MG63 (cell line): ENCODE measurements at regions not wholly inside any gene's neighbourhood (a gene's known extent, or its start where the extent isn't known, plus 50 kb on each side); places are given as distances from the start of the nearest gene placed in this dataset.
"Not testable (repeated sequence)": the region's sequence is repeated elsewhere in the genome, so short reads cannot be mapped to it uniquely, and the experiment has no call there.

ENCODE experiments used
- DNase-seq: peaks from one replicate; pipeline ENCODE4 v3.0.0-alpha.2; 2020
- H3K27me3 ChIP-seq: fragments of 250-450 bp; sonication (Bioruptor Pico); 2 replicates; pipeline ENCODE4 v1.5.1; 2020; ENCODE audit warnings: mild to moderate bottlenecking, moderate library complexity
- H3K36me3 ChIP-seq: fragments of 250-450 bp; sonication (Bioruptor Pico); 2 replicates; pipeline ENCODE4 v1.5.1; 2020; ENCODE audit warnings: mild to moderate bottlenecking, moderate library complexity
- H3K4me3 ChIP-seq: fragments of 250-450 bp; sonication (Bioruptor Pico); 2 replicates; pipeline ENCODE4 v1.5.1; 2020; ENCODE audit warnings: mild to moderate bottlenecking, moderate library complexity
- H3K9me3 ChIP-seq: fragments of 250-450 bp; sonication (Bioruptor Pico); 2 replicates; pipeline ENCODE4 v1.5.1; 2020; ENCODE audit warnings: mild to moderate bottlenecking, moderate library complexity

DNA sequence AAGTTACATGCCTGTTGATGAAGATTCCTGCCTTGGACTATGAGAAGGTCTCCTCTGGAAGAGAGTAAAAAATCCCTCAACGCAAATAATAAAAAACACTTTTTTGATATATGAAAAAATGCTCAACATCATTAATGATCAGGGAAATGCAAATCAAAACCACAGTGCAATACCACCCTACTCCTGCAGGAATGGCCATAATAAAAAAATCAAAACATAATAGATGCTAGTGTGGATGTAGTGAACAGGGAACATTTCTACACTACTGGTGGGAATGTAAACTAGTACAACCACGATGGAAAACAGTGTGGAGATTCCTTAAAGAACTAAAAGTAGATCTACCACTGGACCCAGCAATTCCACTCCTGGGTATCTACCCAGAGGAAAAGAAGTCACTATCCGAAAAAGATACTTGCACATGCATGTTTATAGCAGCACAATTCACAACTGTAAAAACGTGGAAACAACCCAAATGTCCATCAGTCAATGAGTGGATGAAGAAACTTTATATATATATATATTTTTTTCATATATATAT lies 352.1 kb downstream of the SOX9 start:
- not testable (repeated sequence) for H3K27me3 ChIP-seq, H3K36me3 ChIP-seq, DNase-seq, H3K4me3 ChIP-seq, H3K9me3 ChIP-seq

DNA sequence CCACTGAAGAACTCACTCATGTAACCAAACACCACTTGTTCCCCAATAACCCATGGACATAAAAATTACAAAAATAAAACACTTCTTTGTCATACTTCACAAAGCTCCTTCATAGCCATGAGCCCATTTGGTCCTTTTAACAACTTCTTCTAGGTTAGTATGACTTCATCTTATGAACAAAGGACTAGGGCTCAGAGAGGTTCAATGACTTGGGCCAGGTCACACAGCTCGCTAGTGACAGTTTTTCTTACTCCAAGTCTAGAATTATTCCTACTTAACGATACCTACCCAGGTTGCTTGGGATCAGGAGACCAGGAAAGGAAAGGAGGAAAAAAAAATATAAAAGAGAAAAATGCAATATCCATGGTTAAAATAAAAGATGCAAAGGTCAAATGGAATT lies 353.4 kb downstream of the SOX9 start:
- H3K36me3 ChIP-seq: no peaks in the 10 kb centered on the region
- H3K27me3 ChIP-seq: no peaks in the 10 kb centered on the region
- H3K4me3 ChIP-seq: no peak overlapping the region
- DNase-seq: no peak
- H3K9me3 ChIP-seq: peaks cover 5% of the 10 kb centered on the region; the same call in 1 of the 2 replicates

DNA sequence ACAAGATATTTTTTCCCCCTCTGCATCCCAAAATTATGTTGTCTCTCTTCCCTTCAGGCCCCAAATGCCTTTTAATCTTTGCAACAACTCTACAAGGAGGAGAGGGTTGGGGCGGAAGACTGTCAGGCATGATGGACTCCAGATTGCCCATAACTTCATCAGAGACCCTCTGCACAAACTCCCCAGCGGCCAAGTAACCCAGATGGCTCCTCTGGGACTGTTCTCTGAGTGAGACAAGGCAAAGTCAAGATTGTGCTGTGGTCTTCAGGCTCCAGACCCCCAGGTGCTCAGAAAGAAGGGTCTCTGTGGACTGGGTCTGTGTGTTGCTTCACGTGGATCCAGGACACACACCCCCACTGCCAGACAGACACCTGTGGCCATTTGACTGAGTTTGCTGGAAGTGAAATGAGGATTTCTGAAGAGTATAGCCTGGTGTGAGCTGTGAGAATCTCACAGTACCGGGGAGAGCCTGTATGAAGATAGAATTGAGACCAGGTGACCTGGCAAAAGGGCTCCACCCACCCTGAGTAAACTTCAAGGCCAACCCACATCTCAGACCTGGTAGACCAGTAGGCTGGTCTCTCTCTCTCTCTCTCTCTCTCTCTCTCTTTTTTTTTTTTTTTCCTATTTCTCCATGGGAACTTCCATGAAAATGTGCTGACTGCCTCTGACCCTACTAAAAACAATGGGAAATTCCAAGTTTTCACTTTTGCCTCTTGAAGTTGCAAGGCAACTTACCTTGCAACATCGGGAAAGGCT lies 354.1 kb downstream of the SOX9 start:
- Histone ChIP-seq H3K27me3 (no peaks in the 10 kb centered on the region), H3K9me3 (peaks cover 5% of the 10 kb centered on the region; the same call in 1 of the 2 replicates), H3K4me3 (no peak overlapping the region), H3K36me3 (no peaks in the 10 kb centered on the region)
- DNase-seq: no peak

DNA sequence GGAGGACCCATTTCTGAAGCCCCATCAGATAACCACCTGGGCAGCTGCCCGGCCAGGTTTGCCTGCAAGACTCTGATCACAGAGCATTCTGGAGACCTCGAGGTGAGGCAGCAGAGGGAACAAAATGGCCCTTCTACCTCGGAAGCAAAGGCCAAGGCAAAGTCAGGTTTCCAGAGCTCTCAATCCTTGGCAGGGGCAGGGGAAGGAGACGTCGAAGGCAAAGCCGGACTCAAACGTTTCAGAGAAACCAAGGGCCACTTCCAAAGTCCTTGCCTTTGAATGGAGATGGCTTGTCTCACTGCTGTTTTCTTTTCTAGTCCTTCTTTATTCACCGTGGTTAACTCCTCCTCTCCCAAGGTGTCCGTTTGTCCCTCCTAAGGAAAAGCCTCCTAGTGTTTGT lies 355.3 kb downstream of the SOX9 start:
- DNase-seq: no peak
- H3K9me3 ChIP-seq: peaks cover 5% of the 10 kb centered on the region; the same call in 1 of the 2 replicates
- H3K4me3 ChIP-seq: no peak overlapping the region
- no peaks in the 10 kb centered on the region for H3K36me3 ChIP-seq
- H3K27me3 ChIP-seq: no peaks in the 10 kb centered on the region

DNA sequence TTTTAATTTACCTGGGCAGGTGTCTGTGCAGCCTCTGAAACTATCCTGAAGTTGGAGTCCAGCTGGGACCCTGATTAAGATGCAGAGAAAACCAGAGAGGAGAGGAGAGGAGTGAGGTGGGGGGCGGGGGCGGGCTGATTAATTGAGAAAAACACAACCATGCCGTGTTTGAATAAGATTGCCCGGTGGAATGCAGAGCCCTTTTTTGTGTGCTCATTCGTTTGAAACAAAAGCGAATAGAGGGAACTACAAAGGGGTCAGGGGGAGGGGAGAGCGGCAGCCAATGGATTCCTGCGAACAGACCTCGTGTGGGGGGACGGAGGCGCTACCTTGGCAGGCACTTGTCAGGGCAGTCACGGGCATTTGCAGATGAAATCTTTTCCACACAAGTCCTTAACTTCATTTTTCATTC lies 355.8 kb downstream of the SOX9 start:
- Histone ChIP-seq H3K4me3 (no peak overlapping the region), H3K27me3 (no peaks in the 10 kb centered on the region), H3K9me3 (peaks cover 5% of the 10 kb centered on the region; the same call in 1 of the 2 replicates), H3K36me3 (no peaks in the 10 kb centered on the region)
- no peak for DNase-seq

DNA sequence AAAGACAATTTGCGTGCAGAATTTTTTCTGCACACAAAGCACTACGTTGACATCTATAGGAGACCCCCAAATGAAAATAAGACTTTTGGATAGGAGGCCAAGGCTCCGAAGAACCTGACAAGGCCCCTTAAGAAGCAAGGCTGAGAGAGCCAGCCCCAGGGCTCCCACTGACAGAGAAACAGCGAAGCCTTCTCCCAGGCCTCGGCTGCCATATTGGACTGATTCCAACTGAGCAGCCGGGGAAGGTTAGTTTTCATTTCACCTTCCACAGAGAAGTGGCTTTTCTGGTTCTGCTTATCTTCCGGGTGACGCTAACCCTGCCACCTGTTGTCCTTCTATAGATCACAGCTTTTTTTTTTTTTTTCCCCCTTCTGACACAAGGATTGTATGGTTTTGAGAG lies 356.7 kb downstream of the SOX9 start:
- no peak for DNase-seq
- no peak overlapping the region for H3K4me3 ChIP-seq
- no peaks in the 10 kb centered on the region for H3K27me3 ChIP-seq
- H3K9me3 ChIP-seq: peaks cover 5% of the 10 kb centered on the region; the same call in 1 of the 2 replicates
- no peaks in the 10 kb centered on the region for H3K36me3 ChIP-seq

DNA sequence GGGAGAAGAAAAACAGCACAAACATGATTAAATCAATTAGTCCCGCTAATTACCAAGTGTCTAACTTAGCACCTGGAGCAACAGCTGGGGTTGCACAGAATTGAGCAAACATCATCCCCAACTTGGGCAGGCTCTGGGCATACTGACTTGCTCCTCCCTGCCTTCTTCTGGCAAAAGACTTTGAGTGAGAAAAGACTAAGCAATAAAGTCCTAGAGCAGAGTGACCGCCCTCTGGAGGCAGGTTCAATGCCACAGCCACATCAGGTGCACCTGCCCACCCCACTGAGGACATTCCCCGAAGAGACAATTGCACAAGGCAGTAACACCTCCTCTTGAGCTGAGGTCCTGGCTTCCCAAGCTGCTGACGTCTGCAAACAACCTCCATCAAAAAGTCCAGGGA lies 358.3 kb downstream of the SOX9 start:
- Histone ChIP-seq H3K4me3 (no peak overlapping the region), H3K36me3 (no peaks in the 10 kb centered on the region), H3K9me3 (peaks cover 1% of the 10 kb centered on the region; the same call in 1 of the 2 replicates), H3K27me3 (no peaks in the 10 kb centered on the region)
- DNase-seq: no peak

DNA sequence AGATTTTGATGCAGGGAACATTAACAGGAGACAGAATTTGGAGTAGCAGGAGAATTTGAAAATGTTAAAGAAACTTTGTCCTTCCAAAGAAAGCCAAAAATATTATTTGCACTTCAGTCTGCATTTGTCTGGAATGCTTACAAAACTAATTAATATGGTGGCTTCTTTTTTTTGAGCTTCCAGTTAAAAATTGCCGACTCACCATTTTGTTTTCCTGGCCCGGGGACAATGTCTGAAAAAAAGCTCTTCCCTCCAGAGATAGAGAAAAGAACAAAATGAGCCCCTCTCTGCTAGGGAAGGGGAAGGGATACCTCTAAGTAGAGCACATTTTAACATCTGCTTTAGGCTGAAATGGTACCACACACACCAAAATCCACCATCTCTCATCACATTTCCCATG lies 360.8 kb downstream of the SOX9 start:
- Histone ChIP-seq H3K36me3 (no peaks in the 10 kb centered on the region), H3K9me3 (no peaks in the 10 kb centered on the region), H3K4me3 (no peak overlapping the region), H3K27me3 (no peaks in the 10 kb centered on the region)
- DNase-seq: no peak

DNA sequence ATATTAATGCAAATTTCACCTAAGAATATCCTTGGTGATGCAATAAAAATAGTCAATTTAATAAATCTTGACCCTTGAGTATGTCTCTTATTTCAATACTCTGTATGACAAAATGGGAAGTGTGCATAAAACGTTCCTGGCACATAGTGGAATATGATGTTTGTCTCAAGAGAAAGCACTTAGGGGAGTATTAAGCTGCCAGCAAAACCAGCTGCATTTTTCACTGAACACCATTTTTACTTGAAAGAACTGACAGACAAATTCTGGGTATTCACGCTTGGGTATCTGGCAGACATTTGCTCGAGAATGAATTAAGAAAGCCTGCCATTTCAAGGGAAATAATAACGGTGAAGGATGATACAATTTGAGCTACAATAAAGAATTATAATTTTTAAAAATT lies 364.8 kb downstream of the SOX9 start:
- H3K4me3 ChIP-seq: no peak overlapping the region
- H3K36me3 ChIP-seq: no peaks in the 10 kb centered on the region
- H3K27me3 ChIP-seq: no peaks in the 10 kb centered on the region
- DNase-seq: no peak
- no peaks in the 10 kb centered on the region for H3K9me3 ChIP-seq

DNA sequence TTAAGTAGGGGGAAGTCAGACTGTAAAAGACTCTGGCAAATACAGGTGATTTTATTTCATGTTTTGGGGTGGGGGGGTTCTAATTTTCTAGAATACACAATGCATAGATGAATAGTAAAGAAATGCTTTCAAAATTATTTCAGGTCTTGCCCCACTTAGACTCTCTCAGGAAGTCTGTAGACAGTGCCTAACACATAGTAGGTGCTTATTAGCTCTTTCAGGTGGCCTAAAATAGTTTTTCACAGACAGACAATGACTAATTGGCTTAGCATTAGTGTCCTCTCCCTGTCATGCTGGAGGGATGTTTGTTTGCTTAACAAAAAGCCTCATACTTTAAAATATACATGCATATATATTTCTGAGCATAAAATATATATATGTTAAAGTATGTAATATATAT lies 366.0 kb downstream of the SOX9 start:
- DNase-seq: no peak
- Histone ChIP-seq H3K9me3 (no peaks in the 10 kb centered on the region), H3K4me3 (no peak overlapping the region), H3K27me3 (no peaks in the 10 kb centered on the region), H3K36me3 (no peaks in the 10 kb centered on the region)

DNA sequence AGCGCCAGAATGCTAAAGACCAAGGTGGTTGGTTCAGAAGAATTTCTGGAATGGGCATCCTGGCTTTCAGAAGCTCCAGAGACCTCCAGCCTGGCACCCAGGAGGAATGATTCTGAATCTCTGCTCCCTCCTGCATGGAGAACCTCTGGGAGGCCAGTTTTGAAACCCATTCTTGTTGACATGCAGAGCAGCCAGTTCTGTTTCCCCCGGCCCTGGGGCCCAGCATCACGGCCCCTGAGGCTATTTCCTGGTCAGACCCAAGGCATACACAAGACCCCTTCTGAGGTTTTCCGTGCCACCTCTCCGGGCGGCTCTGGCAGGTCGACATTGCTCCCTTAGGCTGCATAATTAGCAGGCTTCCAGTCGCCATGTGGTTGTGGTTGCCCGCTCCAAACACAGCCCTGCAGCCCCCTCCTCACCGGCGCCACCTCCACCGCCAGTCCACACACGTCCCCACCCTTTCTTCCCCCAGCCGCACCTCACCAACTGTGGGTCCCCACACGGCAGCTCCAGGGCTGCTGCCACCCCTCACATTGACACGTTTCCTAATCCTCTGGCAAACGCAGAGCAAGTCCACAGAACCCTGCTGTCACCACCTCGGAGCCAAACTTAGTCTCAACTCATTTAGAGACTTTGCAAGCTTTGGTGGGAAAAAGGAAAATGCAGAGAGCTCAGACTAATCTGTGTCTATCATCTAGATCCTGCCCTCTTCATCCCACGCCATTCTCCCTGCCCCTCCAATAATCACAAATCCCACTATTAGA lies 367.1 kb downstream of the SOX9 start:
- no peaks in the 10 kb centered on the region for H3K9me3 ChIP-seq
- H3K36me3 ChIP-seq: no peaks in the 10 kb centered on the region
- H3K4me3 ChIP-seq: no peak overlapping the region
- DNase-seq: no peak
- no peaks in the 10 kb centered on the region for H3K27me3 ChIP-seq

DNA sequence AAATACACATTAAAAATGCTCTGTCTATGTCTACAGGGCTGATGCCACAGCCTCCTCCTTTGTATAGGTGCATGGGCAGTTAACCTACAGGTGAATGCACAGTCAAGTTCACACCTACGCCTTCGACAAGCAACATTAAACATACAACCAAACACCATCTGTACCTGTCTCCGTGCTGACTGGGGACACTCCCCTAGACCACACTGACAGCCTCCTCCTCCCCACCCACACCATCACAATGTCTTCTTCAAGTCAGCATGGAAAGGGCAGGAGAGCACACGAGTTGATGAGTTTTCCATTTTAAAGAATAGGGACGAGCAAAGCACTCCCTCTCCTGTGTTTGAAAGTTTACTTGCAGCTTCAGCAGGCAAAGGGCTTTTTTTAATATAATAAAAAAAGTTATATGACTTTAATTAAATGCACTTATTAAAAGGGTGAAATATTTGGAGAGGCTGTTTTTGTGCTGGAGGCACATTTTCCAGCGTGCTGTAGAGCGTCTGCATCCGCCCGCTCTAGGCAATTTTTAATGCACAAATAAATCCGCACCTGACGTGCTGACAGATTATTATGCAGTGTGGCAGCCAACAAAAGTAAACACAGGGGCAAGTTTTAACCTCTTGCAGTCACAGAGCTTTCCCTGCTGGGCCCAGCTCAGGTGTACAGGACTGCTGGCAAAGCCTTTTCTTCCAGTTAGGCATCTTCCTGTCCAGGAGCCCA lies 367.9 kb downstream of the SOX9 start:
- Histone ChIP-seq H3K36me3 (no peaks in the 10 kb centered on the region), H3K27me3 (no peaks in the 10 kb centered on the region), H3K9me3 (no peaks in the 10 kb centered on the region), H3K4me3 (no peak overlapping the region)
- DNase-seq: no peak

DNA sequence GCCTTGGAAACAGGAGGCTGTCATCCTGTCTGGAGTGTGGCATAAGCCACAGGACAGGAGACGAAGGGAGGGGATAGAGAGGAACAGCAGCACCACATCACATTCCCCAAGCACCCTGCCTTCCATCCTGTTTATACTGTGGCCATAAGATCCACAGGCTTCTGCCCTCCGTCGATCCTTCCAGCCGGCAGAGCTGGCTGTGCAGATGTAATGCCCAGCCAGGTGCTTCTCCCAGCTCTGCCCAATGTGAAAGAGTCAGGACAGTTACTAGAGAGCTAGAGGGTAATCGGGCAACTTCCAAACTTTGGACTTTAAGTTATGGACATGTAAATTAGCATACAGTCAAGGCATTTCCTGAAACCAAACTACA lies 368.4 kb downstream of the SOX9 start:
- Histone ChIP-seq H3K36me3 (no peaks in the 10 kb centered on the region), H3K4me3 (no peak overlapping the region), H3K9me3 (no peaks in the 10 kb centered on the region), H3K27me3 (no peaks in the 10 kb centered on the region)
- no peak for DNase-seq

DNA sequence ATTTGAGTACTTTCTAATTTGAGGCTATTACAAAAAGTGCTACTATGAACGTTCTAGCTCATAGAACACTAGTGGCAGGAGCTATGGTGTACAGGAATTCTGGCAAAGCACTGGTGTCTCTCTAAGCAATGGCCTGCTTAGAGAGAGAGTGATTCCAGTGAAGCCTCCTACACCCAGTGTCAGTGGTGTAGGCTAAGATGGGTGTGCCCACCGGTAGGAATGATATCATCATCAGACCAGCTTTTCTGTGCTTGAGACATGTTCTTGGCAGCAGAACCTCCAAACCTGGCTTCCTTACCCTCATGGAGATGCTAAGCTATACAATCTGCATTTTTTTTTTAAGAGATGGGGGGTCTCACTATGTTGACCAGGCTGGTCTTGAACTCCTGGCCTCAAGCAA lies 370.3 kb downstream of the SOX9 start:
- no peaks in the 10 kb centered on the region for H3K27me3 ChIP-seq
- H3K9me3 ChIP-seq: no peaks in the 10 kb centered on the region
- no peak for DNase-seq
- H3K36me3 ChIP-seq: no peaks in the 10 kb centered on the region
- H3K4me3 ChIP-seq: no peak overlapping the region

DNA sequence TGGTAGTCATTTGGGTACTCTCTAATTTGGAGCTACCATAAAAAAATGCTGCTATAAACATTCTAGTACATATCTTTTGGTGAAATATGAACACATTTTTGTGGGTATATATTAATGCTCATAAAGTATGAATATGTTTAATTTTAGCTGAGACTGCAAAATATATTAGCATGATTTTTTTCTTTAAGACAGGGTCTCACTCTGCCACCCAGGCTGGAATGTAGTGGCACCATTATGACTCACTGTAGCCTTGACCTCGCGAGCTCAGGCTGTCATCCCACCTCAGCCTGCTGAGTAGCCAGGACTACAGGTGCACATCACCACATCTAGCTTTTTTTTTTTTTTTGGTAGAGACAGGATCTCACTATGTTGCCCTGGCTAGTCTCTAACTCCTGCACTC lies 371.7 kb downstream of the SOX9 start:
- Histone ChIP-seq H3K36me3 (no peaks in the 10 kb centered on the region), H3K4me3 (no peak overlapping the region), H3K9me3 (no peaks in the 10 kb centered on the region), H3K27me3 (no peaks in the 10 kb centered on the region)
- no peak for DNase-seq

DNA sequence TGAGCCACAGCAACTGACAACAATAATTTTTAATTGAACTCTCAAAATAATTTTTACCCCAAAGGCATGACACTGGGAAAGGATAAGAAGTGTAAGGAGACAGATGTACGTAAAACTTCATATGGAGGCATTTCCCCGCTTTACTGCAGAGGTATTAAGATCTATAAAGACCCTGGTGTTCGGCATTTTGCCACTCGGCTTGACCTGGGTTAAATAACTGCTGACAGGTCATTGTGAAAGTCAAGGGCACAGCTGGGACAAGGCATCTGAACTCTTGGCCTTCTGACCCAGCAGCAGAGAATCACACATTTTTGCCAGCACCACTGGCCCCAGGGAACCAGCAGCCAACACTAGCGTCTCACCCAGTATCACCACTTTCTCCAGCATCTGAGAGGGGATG lies 372.1 kb downstream of the SOX9 start:
- no peak for DNase-seq
- Histone ChIP-seq H3K4me3 (no peak overlapping the region), H3K36me3 (no peaks in the 10 kb centered on the region), H3K27me3 (no peaks in the 10 kb centered on the region), H3K9me3 (no peaks in the 10 kb centered on the region)

DNA sequence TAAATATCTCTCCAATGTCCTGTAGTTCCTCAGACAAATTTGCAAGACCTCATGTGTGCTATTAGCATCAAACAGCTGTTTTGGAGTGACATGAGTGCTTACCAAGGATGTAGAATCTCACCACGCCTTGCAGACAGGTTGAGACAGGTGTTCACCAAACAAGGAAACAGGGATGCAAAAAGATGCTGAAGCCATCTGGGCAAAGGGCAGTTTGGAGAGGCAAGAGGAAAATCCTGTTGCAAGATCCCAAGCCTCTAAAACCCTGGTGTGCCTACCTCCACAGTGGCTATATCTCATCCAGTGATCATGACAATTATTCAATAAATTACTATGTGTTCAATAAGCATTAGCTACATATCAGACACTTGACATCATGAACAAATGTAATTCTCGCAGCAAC lies 373.7 kb downstream of the SOX9 start:
- no peak overlapping the region for H3K4me3 ChIP-seq
- H3K9me3 ChIP-seq: no peaks in the 10 kb centered on the region
- DNase-seq: no peak
- no peaks in the 10 kb centered on the region for H3K27me3 ChIP-seq
- no peaks in the 10 kb centered on the region for H3K36me3 ChIP-seq
